CD4-positive, alpha-beta T cell treated with Interleukin-12 subunit alpha and Interleukin-12 subunit beta, for 1 hour (primary cell): ENCODE measurements at regions not wholly inside any gene's neighbourhood (a gene's known extent, or its start where the extent isn't known, plus 50 kb on each side); places are given as distances from the start of the nearest gene placed in this dataset.
"Not testable (repeated sequence)": the region's sequence is repeated elsewhere in the genome, so short reads cannot be mapped to it uniquely, and the experiment has no call there.

ENCODE experiments used
- DNase-seq: peaks from one replicate; pipeline ENCODE4 v3.0.0-alpha.2; 2020

DNA sequence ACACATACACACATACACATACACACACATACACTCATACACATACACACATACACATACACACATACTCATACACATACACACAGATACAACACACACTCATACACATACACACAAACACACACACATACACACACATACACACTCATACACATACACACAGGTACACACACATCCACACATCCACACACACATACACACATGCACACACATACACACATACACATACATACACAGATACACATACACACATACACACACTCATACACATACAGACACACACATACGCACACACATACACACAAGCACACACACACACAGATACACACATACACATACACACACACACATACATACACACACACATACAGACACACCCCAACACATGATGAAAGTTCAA, 729.1 kb upstream of the SOX11 start:
- no peak for DNase-seq

GRCh38 chr2:4964001-4964540, 728.1 kb upstream of the SOX11 start:
- no peak for DNase-seq

DNA sequence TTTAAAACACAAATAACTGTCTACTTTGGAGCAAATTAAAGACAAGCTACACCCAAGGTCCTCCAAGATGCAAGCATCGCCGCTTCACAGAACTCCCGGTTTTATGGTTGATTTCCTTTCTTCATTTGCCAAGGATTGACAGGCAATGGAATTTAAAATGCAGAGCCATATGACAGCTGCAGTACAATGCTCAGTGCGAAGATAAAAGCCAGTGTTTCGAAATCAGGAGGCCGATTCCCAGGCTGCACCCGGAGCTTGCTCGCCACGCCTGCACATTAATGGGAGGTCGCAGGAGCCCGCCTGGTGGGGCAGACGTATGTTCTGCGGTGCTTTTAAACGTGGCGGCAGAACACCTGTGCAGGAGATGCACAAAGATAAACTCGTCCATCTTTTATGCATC, 727.6 kb upstream of the SOX11 start:
- no peak for DNase-seq

DNA sequence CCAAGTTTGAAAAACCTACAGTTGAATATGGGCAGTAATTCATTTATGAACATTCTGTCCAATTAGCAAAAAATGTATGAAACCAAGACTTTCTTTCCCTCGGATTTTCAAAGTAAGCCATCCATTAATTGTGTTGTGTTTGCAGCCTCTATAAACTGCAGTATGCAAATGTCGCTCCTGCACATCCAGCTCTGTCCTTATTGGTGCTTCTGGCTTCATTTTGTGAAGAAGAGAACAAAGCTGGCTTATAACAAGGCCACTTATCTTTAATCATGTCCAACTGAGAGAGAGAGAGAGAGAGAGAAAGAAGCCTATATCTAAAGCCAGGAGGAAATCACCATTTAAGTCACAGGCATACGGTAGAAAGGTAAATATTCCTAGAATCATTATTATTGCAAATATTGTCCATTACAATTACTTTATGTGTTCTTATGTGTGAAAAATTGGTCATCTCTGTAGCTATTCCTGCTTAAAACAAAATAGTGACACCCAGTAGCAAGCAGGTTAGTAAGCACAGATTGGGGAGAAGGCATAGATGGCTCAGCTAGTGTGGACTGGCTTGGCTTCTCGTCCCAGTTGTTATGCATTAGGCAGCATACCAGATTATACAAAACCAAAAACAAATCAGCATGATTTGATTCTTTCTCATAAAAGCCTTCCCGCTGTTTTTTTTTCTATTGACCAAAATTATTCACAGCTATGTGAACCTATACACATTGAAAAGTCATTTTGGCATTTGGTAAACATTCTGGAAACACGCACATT, 726.4 kb upstream of the SOX11 start:
- DNase-seq: no peak

GRCh38 chr2:4967206-4967605, 725.0 kb upstream of the SOX11 start:
- no peak for DNase-seq

GRCh38 chr2:4972472-4972871, 719.7 kb upstream of the SOX11 start:
- DNase-seq: no peak

- DNase-seq: no peak
Observed at GRCh38 chr2:4973354-4973753, 718.8 kb upstream of the SOX11 start.

- DNase-seq: no peak
Observed at GRCh38 chr2:4973973-4974372, 718.2 kb upstream of the SOX11 start.

DNA sequence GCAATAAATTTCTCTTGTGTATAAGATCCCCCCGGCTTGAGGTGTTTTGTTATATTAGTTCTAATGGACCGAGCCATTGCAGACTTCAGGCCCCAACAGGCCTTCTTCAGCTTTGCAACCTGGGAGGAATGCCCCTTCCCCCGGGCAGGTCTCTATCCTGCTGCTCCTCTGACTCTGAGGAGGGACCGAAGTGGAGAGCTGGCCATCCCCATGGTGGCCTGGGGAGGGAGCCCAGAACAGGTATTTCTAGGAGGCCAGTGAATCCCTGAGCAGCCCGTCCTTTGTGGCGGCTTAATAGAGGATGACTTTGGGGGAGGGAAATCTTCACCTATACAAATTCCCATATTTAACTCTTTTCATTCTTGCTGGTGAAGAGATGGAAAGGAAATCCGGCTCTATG, 715.8 kb upstream of the SOX11 start:
- no peak for DNase-seq

- DNase-seq: no peak
Observed at GRCh38 chr2:4979111-4979510, 713.1 kb upstream of the SOX11 start.

DNA sequence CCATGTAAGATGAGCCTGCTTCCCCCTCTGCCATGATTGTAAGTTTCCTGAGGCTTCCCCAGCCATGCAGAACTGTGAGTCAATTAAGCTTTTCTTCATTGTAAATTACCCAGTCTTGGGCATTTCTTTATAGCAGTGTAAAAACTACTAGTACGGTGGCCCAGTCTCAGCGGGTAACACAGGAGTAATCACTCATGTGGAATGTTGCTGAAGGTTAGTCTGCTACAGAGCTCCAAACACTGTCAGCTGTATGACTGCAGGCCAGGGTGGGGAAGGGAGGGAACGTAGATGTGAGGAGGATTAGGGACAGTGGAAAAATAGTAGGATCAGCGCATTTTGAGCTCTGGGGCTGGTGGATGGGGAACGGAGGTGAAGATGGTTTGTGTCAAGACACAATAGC, 711.2 kb upstream of the SOX11 start:
- DNase-seq: no peak

- DNase-seq: no peak
Observed at GRCh38 chr2:4981802-4982409, 710.3 kb upstream of the SOX11 start.

GRCh38 chr2:4988444-4988843, 703.7 kb upstream of the SOX11 start:
- not testable (repeated sequence) for DNase-seq

- DNase-seq: no peak
Observed at GRCh38 chr2:4992226-4992625, 700.0 kb upstream of the SOX11 start.

GRCh38 chr2:4995466-4995865, 696.7 kb upstream of the SOX11 start:
- DNase-seq: no peak

DNA sequence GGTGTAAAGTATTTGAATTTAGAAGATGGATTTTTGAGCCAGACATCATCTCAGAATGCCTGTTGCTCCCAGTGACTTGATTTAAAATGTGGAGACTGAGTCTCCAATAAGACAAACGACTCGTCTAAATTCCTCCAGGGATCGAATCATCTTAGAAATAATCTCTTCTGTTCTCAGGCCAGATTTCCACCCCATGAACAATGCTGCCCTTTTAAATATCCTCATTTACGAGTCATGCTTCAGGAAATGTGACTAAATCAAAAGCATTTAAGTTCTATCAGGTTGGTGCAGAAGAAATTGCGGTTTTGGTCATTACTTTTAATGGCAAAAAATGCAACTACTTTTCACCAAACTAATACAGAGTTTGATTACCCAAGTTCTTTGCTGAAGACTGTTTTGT, 684.6 kb upstream of the SOX11 start:
- no peak for DNase-seq

DNA sequence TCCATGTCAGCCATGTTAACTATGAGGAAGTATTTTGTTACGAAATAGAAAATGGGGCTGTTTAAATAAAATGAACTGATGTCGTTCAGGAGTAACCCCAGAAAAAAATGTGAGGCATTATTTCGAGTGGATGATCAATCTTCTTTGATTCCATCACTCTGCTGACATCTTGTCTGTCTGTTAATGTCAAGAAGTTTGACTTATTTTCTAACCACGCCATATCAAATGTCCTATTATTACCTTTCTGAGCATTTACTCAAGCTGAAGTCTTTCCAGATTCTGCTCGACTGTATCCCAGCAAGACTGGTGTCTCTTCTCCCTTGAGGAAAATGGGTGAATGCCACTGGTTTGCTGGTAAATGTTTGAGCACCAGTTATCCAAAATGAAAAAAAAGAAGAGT, 672.9 kb upstream of the SOX11 start:
- no peak for DNase-seq

DNA sequence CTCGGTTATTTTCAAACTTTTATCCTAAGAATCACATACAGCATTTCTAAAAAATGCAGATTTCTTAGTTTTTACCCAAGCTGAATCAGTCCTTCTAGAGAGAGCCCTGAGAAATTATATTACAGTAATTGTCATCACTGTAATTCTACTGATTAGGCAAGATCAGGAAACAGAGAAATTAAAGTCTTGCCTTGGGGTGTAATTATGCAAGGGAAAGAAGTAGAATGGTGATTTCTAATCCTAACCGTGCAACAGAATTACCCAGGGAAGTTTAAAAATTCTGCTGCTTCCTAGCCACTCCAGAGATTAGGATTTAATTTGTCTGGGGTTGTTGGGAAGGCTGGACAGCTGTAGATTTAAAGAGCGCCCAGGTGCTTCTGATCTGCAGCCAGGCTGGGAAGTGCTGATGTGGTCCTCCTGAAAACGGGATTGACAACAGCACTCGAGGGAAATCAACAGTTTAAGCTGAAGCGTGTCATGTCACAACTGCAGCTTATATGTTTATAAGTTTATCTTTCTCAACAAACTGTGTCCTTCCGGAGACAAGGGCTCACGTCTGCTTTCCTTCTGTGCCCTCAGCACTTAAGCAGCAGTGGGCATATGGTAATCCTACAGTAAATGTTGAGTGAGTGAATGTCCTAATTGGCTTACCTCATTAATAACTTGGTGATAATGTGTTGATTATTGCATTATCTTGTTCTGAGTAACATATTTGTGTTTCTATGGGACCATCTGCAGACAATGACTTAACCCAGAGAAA, 671.9 kb upstream of the SOX11 start:
- DNase-seq: no peak

DNA sequence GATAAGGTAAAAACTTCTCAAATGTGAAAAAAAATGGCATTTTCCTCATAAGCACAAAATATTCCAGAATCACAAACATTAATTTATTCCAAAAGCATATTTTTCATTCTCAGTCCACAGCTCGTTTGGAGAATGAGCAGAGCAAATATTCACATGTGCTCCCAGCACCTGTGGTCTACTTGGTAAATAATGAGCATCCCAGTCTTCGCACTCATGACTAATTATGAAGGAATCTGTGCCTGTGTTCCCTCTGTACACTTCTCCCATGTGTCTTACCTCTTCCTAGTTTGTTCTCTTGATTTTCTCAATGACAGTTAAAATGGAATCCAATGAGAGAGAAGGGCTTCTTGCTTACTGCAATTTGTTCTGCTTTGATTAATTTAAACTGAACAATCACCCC, 671.0 kb upstream of the SOX11 start:
- no peak for DNase-seq

GRCh38 chr2:5022061-5022460, 670.1 kb upstream of the SOX11 start:
- DNase-seq: no peak

DNA sequence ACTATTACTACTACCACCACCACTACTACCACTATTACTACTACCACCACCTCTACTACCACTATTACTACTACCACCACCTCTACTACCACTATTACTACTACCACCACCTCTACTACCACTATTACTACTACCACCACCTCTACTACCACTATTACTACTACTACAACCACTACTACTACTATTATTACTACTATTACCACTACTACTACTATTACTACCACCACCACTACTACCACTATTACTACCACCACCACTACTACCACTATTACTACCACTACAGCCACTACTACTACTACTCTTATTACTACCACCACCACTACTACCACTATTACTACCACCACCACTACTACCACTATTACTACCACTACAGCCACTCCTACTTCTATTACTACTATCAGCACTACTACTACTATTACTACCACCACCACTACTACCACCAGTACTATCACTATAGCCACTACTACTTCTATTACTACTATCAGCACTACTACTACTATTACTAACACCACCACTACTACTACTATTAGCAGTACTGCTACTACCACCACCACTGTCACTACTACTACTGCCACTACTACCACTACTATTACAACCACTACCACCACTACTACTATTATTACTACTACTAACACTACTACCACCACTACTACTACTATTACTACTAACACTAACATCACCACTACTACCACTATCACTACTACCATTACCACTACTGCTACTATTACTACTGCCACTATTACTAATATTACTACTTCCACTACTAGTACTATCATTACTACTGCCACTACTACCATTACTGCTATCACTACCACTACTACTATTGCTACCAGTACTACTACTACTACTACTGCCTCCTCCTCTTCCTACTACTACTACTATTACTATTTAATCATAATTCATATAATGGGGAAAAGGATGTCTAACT, 669.2 kb upstream of the SOX11 start:
- not testable (repeated sequence) for DNase-seq

DNA sequence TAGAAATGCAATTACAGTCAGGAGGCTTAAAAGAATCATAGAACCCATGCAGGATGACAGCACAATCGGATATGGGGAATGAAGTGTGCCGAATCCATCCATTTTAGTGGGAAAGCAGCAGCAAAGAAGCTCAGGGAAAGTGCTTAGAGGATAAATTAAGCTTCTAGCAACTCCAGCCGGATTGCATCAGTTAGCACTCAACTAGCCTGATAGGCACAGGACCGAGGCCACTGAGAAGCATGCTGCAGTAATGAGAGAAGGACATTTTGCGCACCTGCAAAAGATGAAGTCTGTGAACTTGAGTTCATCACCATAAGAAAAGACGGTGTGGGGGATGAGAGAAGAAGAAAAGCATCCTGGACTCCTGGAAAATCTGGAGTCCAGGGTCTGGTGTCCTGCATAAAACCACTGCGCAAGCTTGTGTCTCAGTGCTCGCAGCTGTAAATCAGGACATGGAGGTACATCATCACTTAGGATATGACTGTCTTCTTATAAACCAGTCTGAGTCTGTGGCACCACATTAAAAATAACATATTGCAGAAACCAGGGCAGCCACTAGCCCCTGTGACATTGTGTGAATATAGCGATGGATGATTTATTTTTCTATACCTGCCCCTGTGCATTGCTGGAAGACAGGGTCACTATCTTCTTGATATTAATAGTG, 665.5 kb upstream of the SOX11 start:
- DNase-seq: no peak
